Right forelimb (tissue), 1 donor: ENCODE measurements at regions not wholly inside any gene's neighbourhood (a gene's known extent, or its start where the extent isn't known, plus 50 kb on each side); places are given as distances from the start of the nearest gene placed in this dataset.
"Not testable (repeated sequence)": the region's sequence is repeated elsewhere in the genome, so short reads cannot be mapped to it uniquely, and the experiment has no call there.

Experiments used
- DNase-seq: peaks from one replicate; pipeline ENCODE4 v3.0.0-alpha.2; 2018

- no peak for DNase-seq
These were observed 102.9 kb downstream of the ADAMTS15 start for GRCh38 chr11:130551388-130551787.

GRCh38 chr11:130553306-130553705 lies 104.9 kb downstream of the ADAMTS15 start:
- DNase-seq: no peak

GRCh38 chr11:130554241-130555055 lies 106.0 kb downstream of the ADAMTS15 start:
- no peak for DNase-seq

- no peak for DNase-seq
These were observed 106.9 kb downstream of the ADAMTS15 start for GRCh38 chr11:130555251-130555841.

- no peak for DNase-seq
These were observed 111.7 kb downstream of the ADAMTS15 start for GRCh38 chr11:130560000-130560780.

GRCh38 chr11:130560781-130561109 lies 112.3 kb downstream of the ADAMTS15 start:
- DNase-seq: no peak

- DNase-seq: no peak
These were observed 113.0 kb downstream of the ADAMTS15 start for GRCh38 chr11:130561441-130561881.

- DNase-seq: no peak
These were observed 114.1 kb downstream of the ADAMTS15 start for GRCh38 chr11:130562549-130562948.

GRCh38 chr11:130566360-130566759 lies 117.9 kb downstream of the ADAMTS15 start:
- not testable (repeated sequence) for DNase-seq

GRCh38 chr11:130571519-130571918 lies 123.1 kb downstream of the ADAMTS15 start:
- no peak for DNase-seq

- no peak for DNase-seq
These were observed 123.6 kb downstream of the ADAMTS15 start for GRCh38 chr11:130571947-130572584.

GRCh38 chr11:130573767-130574166 lies 125.3 kb downstream of the ADAMTS15 start:
- no peak for DNase-seq

GRCh38 chr11:130574740-130575139 lies 126.3 kb downstream of the ADAMTS15 start:
- no peak for DNase-seq

GRCh38 chr11:130576146-130576545 lies 127.7 kb downstream of the ADAMTS15 start:
- no peak for DNase-seq

GRCh38 chr11:130578738-130579368 lies 130.4 kb downstream of the ADAMTS15 start:
- no peak for DNase-seq

- no peak for DNase-seq
These were observed 131.9 kb downstream of the ADAMTS15 start for GRCh38 chr11:130580372-130580771.

GRCh38 chr11:130580891-130581492 lies 132.5 kb downstream of the ADAMTS15 start:
- no peak for DNase-seq

GRCh38 chr11:130581646-130582045 lies 133.2 kb downstream of the ADAMTS15 start:
- no peak for DNase-seq

GRCh38 chr11:130582176-130582575 lies 133.7 kb downstream of the ADAMTS15 start:
- no peak for DNase-seq

- no peak for DNase-seq
These were observed 134.5 kb downstream of the ADAMTS15 start for GRCh38 chr11:130582981-130583380.

- DNase-seq: no peak
These were observed 135.4 kb downstream of the ADAMTS15 start for GRCh38 chr11:130583801-130584211.

GRCh38 chr11:130585545-130585944 lies 137.1 kb downstream of the ADAMTS15 start:
- no peak for DNase-seq
